Endothelial cell of umbilical vein (primary cell): ENCODE measurements at regions not wholly inside any gene's neighbourhood (a gene's known extent, or its start where the extent isn't known, plus 50 kb on each side); places are given as distances from the start of the nearest gene placed in this dataset.

Experiments used
- BruUV-seq: library from RNA; stranded (reverse); fragments of 400-500 nt; replicated peaks from 2 replicates; lab custom pipeline; 2021; lab: Mats Ljungman, UMichigan
- CTCF ChIA-PET: fragments of 300-600, 350-600 bp; sonication (Branson Sonifier 250); formaldehyde crosslinking; loops from one replicate; lab custom pipeline; 2021; ENCODE audit warnings: antibody characterized with exemption, inconsistent platforms; lab: Charles Lee
- POLR2A ChIA-PET: fragments of 300-600, 350-600 bp; sonication (Branson Sonifier 250); formaldehyde crosslinking; loops from one replicate; lab custom pipeline; 2021; ENCODE audit warnings: antibody characterized with exemption, inconsistent platforms; lab: Charles Lee
- DNase-seq: peaks from one replicate; pipeline ENCODE4 v3.0.0-alpha.2; 2011; ENCODE audit warnings: low read depth, low spot score
- FAIRE-seq: peaks from 2 replicates; lab custom pipeline; 2011; peaks lifted over from hg19 to GRCh38; lab: Jason Lieb, UNC
- H2AFZ ChIP-seq: 2 replicates; pipeline ENCODE4 v1.6.0; 2012; ENCODE audit warnings: low read depth, low read length, control low read depth, inconsistent platforms
- H3K27ac ChIP-seq: 2 replicates; pipeline ENCODE4 v1.5.1; 2011; ENCODE audit warnings: low read depth, mild to moderate bottlenecking, control low read depth, low read length, moderate library complexity; ENCODE audit not compliant: insufficient read depth
- H3K27me3 ChIP-seq, 2 experiments: 2 replicates each; pipeline versions ENCODE4 v1.6.0 to v1.6.1; 2011; ENCODE audit warnings: low read length in 2 of 2, mixed read lengths in 1 of 2; ENCODE audit not compliant: control insufficient read depth in 2 of 2, insufficient read depth in 2 of 2
- H3K36me3 ChIP-seq, 2 experiments: 2 replicates in 1 of 2; 3 replicates in 1 of 2; pipeline ENCODE4 v1.5.1; 2011; ENCODE audit warnings: low read length in 2 of 2, mild to moderate bottlenecking in 1 of 2, moderate library complexity in 1 of 2; ENCODE audit not compliant: control insufficient read depth in 2 of 2, insufficient read depth in 2 of 2; ENCODE audit errors: extremely low read depth in 1 of 2
- H3K4me1 ChIP-seq: 3 replicates; pipeline ENCODE4 v1.5.1; 2011; ENCODE audit warnings: mild to moderate bottlenecking, low read length; ENCODE audit not compliant: control insufficient read depth, insufficient read depth; ENCODE audit errors: extremely low read depth
- H3K4me2 ChIP-seq: 2 replicates; pipeline ENCODE4 v1.6.1; 2011; ENCODE audit warnings: low read length, control low read depth, mixed read lengths; ENCODE audit not compliant: insufficient read depth
- H3K4me3 ChIP-seq, 3 experiments: fragments of 200-600 bp in 1 of 3; sonication (generic), shearing (Covaris generic) in 1 of 3; replicated peaks in 1 of 3; 2 replicates each; pipeline ENCODE4 v1.5.1; 2011 to 2016; ENCODE audit warnings: control low read depth in 3 of 3, low read length in 3 of 3, mild to moderate bottlenecking in 2 of 3, inconsistent platforms in 1 of 3, low read depth in 1 of 3, moderate library complexity in 1 of 3; ENCODE audit not compliant: insufficient read depth in 1 of 3
- H3K79me2 ChIP-seq: 2 replicates; pipeline ENCODE4 v1.6.0; 2012; ENCODE audit warnings: low read length, inconsistent platforms; ENCODE audit not compliant: control insufficient read depth, insufficient read depth
- H3K9ac ChIP-seq: replicated peaks from 2 replicates; pipeline ENCODE3; 2011; ENCODE audit warnings: low read length, control low read depth; ENCODE audit not compliant: insufficient read depth; ENCODE audit errors: extremely low read depth
- H3K9me1 ChIP-seq: replicated peaks from 3 replicates; pipeline ENCODE4 v1.6.0; 2011; ENCODE audit warnings: mild to moderate bottlenecking, low read length; ENCODE audit not compliant: control insufficient read depth, insufficient read depth; ENCODE audit errors: extremely low read depth
- H3K9me3 ChIP-seq: replicated peaks from 2 replicates; pipeline ENCODE4 v1.5.1; 2012; ENCODE audit warnings: low read length, inconsistent platforms; ENCODE audit not compliant: control insufficient read depth, insufficient read depth
- H4K20me1 ChIP-seq: replicated peaks from 2 replicates; pipeline ENCODE3; 2011; ENCODE audit warnings: mild to moderate bottlenecking, low read length; ENCODE audit not compliant: control insufficient read depth, insufficient read depth; ENCODE audit errors: extremely low read depth
- CTCF ChIP-seq, 2 donors: IDR thresholded peaks; 1 replicate in 1 of 2; 2 replicates in 1 of 2; pipeline ENCODE4 v1.5.1; 2011; ENCODE audit warnings: low read length in 2 of 2, mild to moderate bottlenecking in 2 of 2, moderate library complexity in 2 of 2, control low read depth in 1 of 2, inconsistent platforms in 1 of 2, low read depth in 1 of 2; ENCODE audit not compliant: insufficient read depth in 1 of 2; ENCODE audit errors: extremely low read depth in 1 of 2
- EZH2 ChIP-seq: IDR thresholded peaks from 2 replicates; pipeline ENCODE4 v1.6.1; 2012; ENCODE audit warnings: borderline replicate concordance, low read depth, mild to moderate bottlenecking, moderate library complexity, low read length, inconsistent platforms; ENCODE audit not compliant: severe bottlenecking
- FOS ChIP-seq: IDR thresholded peaks from 2 replicates; pipeline ENCODE4 v1.6.1; 2011; ENCODE audit warnings: mild to moderate bottlenecking, low read length, moderate library complexity, borderline replicate concordance; ENCODE audit not compliant: insufficient read depth
- GATA2 ChIP-seq: IDR thresholded peaks from 2 replicates; pipeline ENCODE4 v1.7.0; 2011; ENCODE audit warnings: low read depth, mild to moderate bottlenecking, moderate library complexity, mixed read lengths, low read length; ENCODE audit not compliant: insufficient read length, insufficient read depth
- JUN ChIP-seq: IDR thresholded peaks from 2 replicates; pipeline ENCODE4 v1.6.1; 2011; ENCODE audit warnings: borderline replicate concordance, low read depth; ENCODE audit not compliant: insufficient read length, insufficient read depth
- MAX ChIP-seq: IDR thresholded peaks from 2 replicates; pipeline ENCODE4 v1.6.1; 2011; ENCODE audit not compliant: insufficient read depth, insufficient read length
- MYC ChIP-seq: IDR thresholded peaks from one replicate; pipeline ENCODE4 v1.6.1; 2011; ENCODE audit warnings: mild to moderate bottlenecking, low read depth, low read length
- POLR2A ChIP-seq: IDR thresholded peaks from 2 replicates; pipeline ENCODE4 v1.6.1; 2012; ENCODE audit warnings: low read depth, mild to moderate bottlenecking, control low read depth, low read length
- POLR2AphosphoS5 ChIP-seq: IDR thresholded peaks from 2 replicates; pipeline ENCODE4 v1.6.1; 2012; ENCODE audit warnings: low read depth, mild to moderate bottlenecking, control low read depth, low read length, moderate library complexity; ENCODE audit not compliant: insufficient read depth
- dilution Hi-C: fragments of 300-500 bp; cut with MboI; formaldehyde crosslinking; loops from one replicate; pipeline ENCODE4 v1.15.0; 2019; ENCODE audit warnings: low sequenced_read_pairs; ENCODE audit not compliant: extremely low pct_ligation_motif_present
- intact Hi-C: fragments of 100-400 bp; cut with micrococcal nuclease; formaldehyde crosslinking; loops from one replicate; pipeline ENCODE4 v1.10.0; 2022

- TF ChIP-seq JUN, result no peak
- TF ChIP-seq EZH2, result no peak
- TF ChIP-seq MAX, result no peak
- TF ChIP-seq MYC, result no peak
- TF ChIP-seq FOS, result no peak
- no peak for TF ChIP-seq POLR2AphosphoS5
- no peak for TF ChIP-seq GATA2
- no peak for TF ChIP-seq CTCF (IDR thresholded peaks at IDR 0.05; ENCODE audit: extremely low read depth in 1 of 2, insufficient read depth in 1 of 2, low read depth in 1 of 2, low read length in 2 of 2)
- no peak for TF ChIP-seq POLR2A
- no peaks in the 10 kb centered on the region for H3K4me1 ChIP-seq
- H4K20me1 ChIP-seq, result no peaks in the 10 kb centered on the region
- H3K79me2 ChIP-seq, result no peaks in the 10 kb centered on the region
- H3K9me3 ChIP-seq, result no peaks in the 10 kb centered on the region
- no peaks in the 10 kb centered on the region for H3K27me3 ChIP-seq
- no peak overlapping the region for H3K4me2 ChIP-seq
- ChIA-PET POLR2A (no interaction called here), CTCF (no interaction called here)
- no peaks in the 10 kb centered on the region for H3K36me3 ChIP-seq
- dilution Hi-C loops (no loop called here), intact Hi-C loops (no loop called here)
- DNase-seq (no peak), FAIRE-seq (no peak)
- H3K9me1 ChIP-seq, result no peaks in the 10 kb centered on the region
- no peak overlapping the region for H3K9ac ChIP-seq
- no peak overlapping the region for H2AFZ ChIP-seq
- H3K27ac ChIP-seq, result no peak overlapping the region
- BruUV-seq, result no TSS peak
- no peak overlapping the region for H3K4me3 ChIP-seq
Measured at GRCh38 chr12:105882404-105882803, 256.4 kb downstream of the NUAK1 start.
